MM.1S (cell line): ENCODE measurements at regions not wholly inside any gene's neighbourhood (a gene's known extent, or its start where the extent isn't known, plus 50 kb on each side); places are given as distances from the start of the nearest gene placed in this dataset.

ENCODE experiments used
- DNase-seq: peaks from one replicate; pipeline ENCODE4 v3.0.0-alpha.2; 2015
- H2AFZ ChIP-seq: fragments of 300-600 bp; sonication (generic); 2 replicates; pipeline ENCODE4 v1.6.0; 2016; ENCODE audit warnings: antibody characterized with exemption, low read length
- H3F3A ChIP-seq: fragments of 300-600 bp; sonication (generic); 2 replicates; pipeline ENCODE4 v1.6.1; 2016; ENCODE audit warnings: mild to moderate bottlenecking, antibody characterized with exemption, low read length, moderate library complexity, mixed read lengths; ENCODE audit not compliant: insufficient read depth
- H3K27ac ChIP-seq: fragments of 300-600 bp; sonication (generic); 2 replicates; pipeline ENCODE4 v1.5.1; 2016; ENCODE audit warnings: mild to moderate bottlenecking, low read length
- H3K27me3 ChIP-seq: fragments of 300-600 bp; sonication (generic); replicated peaks from 2 replicates; pipeline ENCODE4 v1.6.0; 2016; ENCODE audit warnings: low read length; ENCODE audit not compliant: insufficient read depth
- H3K36me3 ChIP-seq: fragments of 300-600 bp; sonication (generic); replicated peaks from 2 replicates; pipeline ENCODE4 v1.6.1; 2016; ENCODE audit warnings: mild to moderate bottlenecking, low read length, mixed read lengths; ENCODE audit not compliant: insufficient read depth
- H3K4me1 ChIP-seq: fragments of 300-600 bp; sonication (generic); 2 replicates; pipeline ENCODE4 v1.6.1; 2016; ENCODE audit warnings: low read length, mixed read lengths
- H3K4me2 ChIP-seq: fragments of 300-600 bp; sonication (generic); 2 replicates; pipeline ENCODE4 v1.6.0; 2016; ENCODE audit warnings: low read depth, low read length
- H3K4me3 ChIP-seq: fragments of 300-600 bp; sonication (generic); 2 replicates; pipeline ENCODE4 v1.5.1; 2016; ENCODE audit warnings: low read length, mixed read lengths
- H3K79me2 ChIP-seq: fragments of 300-600 bp; sonication (generic); 2 replicates; pipeline ENCODE4 v1.6.1; 2016; ENCODE audit warnings: mixed run types, low read length, mixed read lengths
- H3K9ac ChIP-seq: fragments of 300-600 bp; sonication (generic); 2 replicates; pipeline ENCODE4 v1.6.1; 2016; ENCODE audit warnings: low read length, mixed read lengths
- H3K9me2 ChIP-seq: fragments of 300-600 bp; sonication (generic); replicated peaks from 2 replicates; pipeline ENCODE4 v1.6.1; 2016; ENCODE audit warnings: mild to moderate bottlenecking, low read length, mixed read lengths; ENCODE audit not compliant: insufficient read depth
- H3K9me3 ChIP-seq: fragments of 300-600 bp; sonication (generic); replicated peaks from 2 replicates; pipeline ENCODE4 v1.6.1; 2016; ENCODE audit warnings: mild to moderate bottlenecking, low read length, mixed read lengths; ENCODE audit not compliant: insufficient read depth
- H4K20me1 ChIP-seq: fragments of 300-600 bp; sonication (generic); 2 replicates; pipeline ENCODE4 v1.6.1; 2016; ENCODE audit warnings: mild to moderate bottlenecking, low read length, moderate library complexity, mixed read lengths; ENCODE audit not compliant: insufficient read depth
- CTCF ChIP-seq: fragments of 300-600 bp; sonication (generic); IDR thresholded peaks from 2 replicates; pipeline ENCODE4 v1.5.1; 2016; ENCODE audit warnings: antibody characterized with exemption, low read length, mixed read lengths
- EZH2 ChIP-seq: fragments of 300-600 bp; sonication (generic); optimal IDR thresholded peaks from 2 replicates; pipeline ENCODE3; 2017; ENCODE audit warnings: low read depth, mild to moderate bottlenecking, antibody characterized with exemption, low read length, mixed read lengths
- EZH2phosphoT487 ChIP-seq: fragments of 300-600 bp; sonication (generic); IDR thresholded peaks from 2 replicates; pipeline ENCODE4 v1.6.1; 2018; ENCODE audit warnings: antibody characterized with exemption, low read length

DNA sequence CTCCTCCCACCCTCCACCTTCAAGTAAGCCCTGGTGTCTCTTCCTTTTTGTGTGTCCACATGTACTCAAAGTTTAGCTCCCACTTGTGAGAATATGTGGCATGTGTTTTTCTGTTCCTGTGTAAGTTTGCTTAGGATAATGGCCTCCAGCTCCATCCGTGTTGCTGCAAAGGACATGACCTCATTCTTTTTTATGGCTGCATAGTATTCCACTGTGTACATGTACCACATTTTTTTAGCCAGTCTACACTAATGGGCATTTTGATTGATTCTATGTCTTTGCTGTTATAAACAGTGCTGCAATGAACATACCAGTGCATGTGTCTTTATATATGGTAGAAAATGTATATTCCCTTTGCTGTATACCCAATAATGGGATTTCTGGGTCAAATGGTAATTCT lies 710.9 kb downstream of the CCSER2 start:
- Histone ChIP-seq H3K36me3 (no peaks in the 10 kb centered on the region), H3K27me3 (no peaks in the 10 kb centered on the region)

GRCh38 chr10:85043207-85043606 lies 714.8 kb downstream of the CCSER2 start:
- no peaks in the 10 kb centered on the region for H3K27me3 ChIP-seq
- H3K27ac ChIP-seq: no peak overlapping the region
- DNase-seq: no peak

More for the DNA sequence above, 710.9 kb downstream of the CCSER2 start:
- Histone ChIP-seq H3K4me2 (no peak overlapping the region), H3K4me1 (no peaks in the 10 kb centered on the region), H2AFZ (no peak overlapping the region), H3K27ac (no peak overlapping the region), H3K9ac (no peak overlapping the region), H4K20me1 (no peaks in the 10 kb centered on the region), H3K4me3 (no peak overlapping the region), H3K9me3 (no peaks in the 10 kb centered on the region), H3F3A (no peaks in the 10 kb centered on the region), H3K79me2 (no peaks in the 10 kb centered on the region), H3K9me2 (no peaks in the 10 kb centered on the region)
- no peak for DNase-seq
- TF ChIP-seq CTCF (no peak), EZH2phosphoT487 (no peak), EZH2 (no peak)

GRCh38 chr10:85045046-85045445 lies 716.7 kb downstream of the CCSER2 start:
- TF ChIP-seq EZH2phosphoT487 (no peak), CTCF (no peak), EZH2 (no peak)
- no peaks in the 10 kb centered on the region for H4K20me1 ChIP-seq

More at GRCh38 chr10:85043207-85043606, 714.8 kb downstream of the CCSER2 start:
- Histone ChIP-seq H3K4me2 (no peak overlapping the region), H3K36me3 (no peaks in the 10 kb centered on the region), H3K9me2 (no peaks in the 10 kb centered on the region), H3K9me3 (no peaks in the 10 kb centered on the region), H3F3A (no peaks in the 10 kb centered on the region), H3K9ac (no peak overlapping the region), H3K4me3 (no peak overlapping the region), H4K20me1 (no peaks in the 10 kb centered on the region), H2AFZ (no peak overlapping the region), H3K4me1 (peaks cover 5% of the 10 kb centered on the region; the same call in 1 of the 2 replicates), H3K79me2 (no peaks in the 10 kb centered on the region)
- TF ChIP-seq CTCF (no peak), EZH2 (no peak), EZH2phosphoT487 (no peak)

More at GRCh38 chr10:85045046-85045445, 716.7 kb downstream of the CCSER2 start:
- no peaks in the 10 kb centered on the region for H3K9me3 ChIP-seq
- no peaks in the 10 kb centered on the region for H3K9me2 ChIP-seq
- H3K36me3 ChIP-seq: no peaks in the 10 kb centered on the region
- no peaks in the 10 kb centered on the region for H3K79me2 ChIP-seq
- H3K4me2 ChIP-seq: no peak overlapping the region
- H3F3A ChIP-seq: no peaks in the 10 kb centered on the region
- DNase-seq: no peak
- H3K27ac ChIP-seq: no peak overlapping the region
- no peak overlapping the region for H3K4me3 ChIP-seq
- no peak overlapping the region for H2AFZ ChIP-seq
- peaks cover 5% of the 10 kb centered on the region; the same call in 1 of the 2 replicates for H3K4me1 ChIP-seq
- no peaks in the 10 kb centered on the region for H3K27me3 ChIP-seq
- H3K9ac ChIP-seq: no peak overlapping the region
